Endothelial cell (in vitro differentiated cells): ENCODE measurements at regions not wholly inside any gene's neighbourhood (a gene's known extent, or its start where the extent isn't known, plus 50 kb on each side); places are given as distances from the start of the nearest gene placed in this dataset.
A peak's percentile ranks its signal among the peaks of the same experiment; 100 is the strongest.

Experiments used
- DNase-seq: peaks from one replicate; pipeline ENCODE4 v3.0.0; 2021; ENCODE audit warnings: low spot score
- H3K27ac Mint-ChIP-seq: one replicate; pipeline ENCODE4 v1.8.0; 2021; ENCODE audit warnings: mixed read lengths, inconsistent platforms; ENCODE audit not compliant: unreplicated experiment
- H3K27me3 Mint-ChIP-seq: one replicate; pipeline ENCODE4 v1.8.0; 2021; ENCODE audit warnings: mild to moderate bottlenecking, moderate library complexity, mixed read lengths, inconsistent platforms; ENCODE audit not compliant: unreplicated experiment
- H3K36me3 Mint-ChIP-seq: one replicate; pipeline ENCODE4 v1.8.0; 2021; ENCODE audit warnings: mild to moderate bottlenecking, low read depth, mixed read lengths, inconsistent platforms; ENCODE audit not compliant: unreplicated experiment
- H3K4me1 Mint-ChIP-seq: one replicate; pipeline ENCODE4 v1.8.0; 2021; ENCODE audit warnings: mild to moderate bottlenecking, mixed read lengths, inconsistent platforms; ENCODE audit not compliant: unreplicated experiment
- H3K4me3 Mint-ChIP-seq: one replicate; pipeline ENCODE4 v1.8.0; 2021; ENCODE audit warnings: mild to moderate bottlenecking, mixed read lengths, inconsistent platforms; ENCODE audit not compliant: unreplicated experiment
- H3K9me3 Mint-ChIP-seq: one replicate; pipeline ENCODE4 v1.8.0; 2021; ENCODE audit warnings: mixed read lengths, inconsistent platforms; ENCODE audit not compliant: unreplicated experiment
- CTCF ChIP-seq: fragments of 200-600 bp; sonication (generic); IDR thresholded peaks from one replicate; pipeline ENCODE4 v1.5.0; 2021; ENCODE audit warnings: antibody characterized with exemption; ENCODE audit not compliant: unreplicated experiment

GRCh38 chr18:55097456-55098170 is 138.4 kb upstream of the CCDC68 start:
- Mint-ChIP-seq H3K27me3 (peaks cover 2% of the 10 kb centered on the region), H3K4me3 (no peak overlapping the region), H3K4me1 (peaks cover 16% of the 10 kb centered on the region), H3K9me3 (no peaks in the 10 kb centered on the region), H3K36me3 (no peaks in the 10 kb centered on the region), H3K27ac (no peak overlapping the region)
- no peak for DNase-seq
- TF ChIP-seq CTCF: no peak

DNA sequence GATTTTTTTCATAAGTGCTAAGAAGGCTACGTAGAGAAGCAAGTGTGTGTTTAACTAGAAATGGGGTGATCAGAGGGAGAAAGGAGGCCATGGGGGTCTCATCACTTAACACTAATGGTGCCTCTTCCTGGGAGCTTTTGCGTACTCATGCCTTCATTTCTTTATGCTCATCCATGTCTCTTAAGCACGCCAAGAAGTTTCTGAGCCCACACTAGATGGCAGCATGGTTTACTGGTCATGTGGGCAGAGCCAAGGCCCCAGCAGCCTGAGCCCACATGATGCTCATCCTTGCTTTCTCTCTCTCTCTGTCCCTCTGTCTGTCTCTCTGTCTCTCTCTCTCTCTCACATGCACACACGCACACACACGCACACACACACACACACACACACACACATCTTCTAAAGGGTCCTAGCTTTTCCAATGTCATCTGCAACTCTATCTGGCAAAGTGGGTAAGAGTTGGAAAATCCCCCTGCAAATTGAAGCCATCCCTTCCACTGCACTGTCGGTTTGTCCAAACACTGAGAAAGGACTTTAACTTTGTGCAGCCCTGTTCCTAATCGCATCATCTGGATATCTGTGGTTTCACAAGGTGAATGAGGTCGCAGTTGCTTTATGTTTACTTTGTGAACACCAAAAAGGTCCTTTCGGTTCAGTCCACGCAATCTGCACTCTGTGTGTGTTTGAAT is 137.1 kb upstream of the CCDC68 start:
- H3K36me3 Mint-ChIP-seq: no peaks in the 10 kb centered on the region

GRCh38 chr18:55095584-55095983 is 136.3 kb upstream of the CCDC68 start:
- no peaks in the 10 kb centered on the region for H3K36me3 Mint-ChIP-seq
- TF ChIP-seq CTCF: no peak
- H3K27me3 Mint-ChIP-seq: peaks cover 4% of the 10 kb centered on the region
- peaks cover 16% of the 10 kb centered on the region for H3K4me1 Mint-ChIP-seq
- H3K4me3 Mint-ChIP-seq: no peak overlapping the region
- no peaks in the 10 kb centered on the region for H3K9me3 Mint-ChIP-seq
- no peak for DNase-seq
- no peak overlapping the region for H3K27ac Mint-ChIP-seq

More for the DNA sequence above, 137.1 kb upstream of the CCDC68 start:
- DNase-seq: peak; percentile 31
- Mint-ChIP-seq H3K9me3 (no peaks in the 10 kb centered on the region), H3K27me3 (peaks cover 2% of the 10 kb centered on the region), H3K4me3 (no peak overlapping the region), H3K4me1 (peaks cover 16% of the 10 kb centered on the region), H3K27ac (no peak overlapping the region)
- TF ChIP-seq CTCF: no peak

- H3K4me3 Mint-ChIP-seq: no peak overlapping the region
- peaks cover 1% of the 10 kb centered on the region for H3K27me3 Mint-ChIP-seq
- TF ChIP-seq CTCF: no peak
These were observed 134.5 kb upstream of the CCDC68 start for GRCh38 chr18:55093808-55094207.

GRCh38 chr18:55093295-55093694 is 134.0 kb upstream of the CCDC68 start:
- peaks cover 16% of the 10 kb centered on the region for H3K4me1 Mint-ChIP-seq
- no peaks in the 10 kb centered on the region for H3K36me3 Mint-ChIP-seq
- no peak for TF ChIP-seq CTCF
- no peak overlapping the region for H3K4me3 Mint-ChIP-seq
- H3K9me3 Mint-ChIP-seq: no peaks in the 10 kb centered on the region
- H3K27me3 Mint-ChIP-seq: peaks cover 1% of the 10 kb centered on the region
- H3K27ac Mint-ChIP-seq: no peak overlapping the region
- DNase-seq: no peak

More at GRCh38 chr18:55093808-55094207, 134.5 kb upstream of the CCDC68 start:
- Mint-ChIP-seq H3K9me3 (no peaks in the 10 kb centered on the region), H3K36me3 (no peaks in the 10 kb centered on the region), H3K27ac (no peak overlapping the region), H3K4me1 (peaks cover 16% of the 10 kb centered on the region)
- no peak for DNase-seq
